HCT116 (cell line): ENCODE measurements at regions not wholly inside any gene's neighbourhood (a gene's known extent, or its start where the extent isn't known, plus 50 kb on each side); places are given as distances from the start of the nearest gene placed in this dataset.

ENCODE experiments used
- ATAC-seq: fragments of 200-7000 bp; cut with Tn5 transposase; 2 replicates; pipeline ENCODE4 v1.9.1; 2020; ENCODE audit warnings: mild to moderate bottlenecking, moderate library complexity
- BruUV-seq: library from RNA; stranded (reverse); fragments of 400-500 nt; replicated peaks from 2 replicates; lab custom pipeline; 2021; lab: Mats Ljungman, UMichigan
- CTCF ChIA-PET: fragments of 300-600 bp; sonication (Branson Sonifier 250); formaldehyde crosslinking; loops from one replicate; lab custom pipeline; 2021; ENCODE audit warnings: antibody characterized with exemption; lab: Charles Lee
- POLR2A ChIA-PET: fragments of 300-600, 350-600 bp; sonication (Branson Sonifier 250); formaldehyde crosslinking; loops from one replicate; lab custom pipeline; 2021; ENCODE audit warnings: antibody characterized with exemption; lab: Charles Lee
- RAD21 ChIA-PET, 2 experiments: fragments of 300-600 bp; sonication (Branson Sonifier 250); formaldehyde crosslinking; loops; one replicate each; lab custom pipeline; 2023; ENCODE audit warnings: low total read pairs in 2 of 2; ENCODE audit not compliant: uncharacterized antibody in 2 of 2, unreplicated experiment in 2 of 2, low non-redundant PET in 1 of 2; lab: Charles Lee
- DNase-seq: peaks from one replicate; pipeline ENCODE4 v3.0.0-alpha.2; 2010; ENCODE audit warnings: low read depth, low spot score
- H2AFZ ChIP-seq: fragments of 200-600 bp; shearing (Covaris generic), sonication (generic); 2 replicates; pipeline ENCODE4 v1.6.1; 2017; ENCODE audit warnings: low read depth, mixed run types, mixed read lengths, antibody characterized with exemption, low read length; ENCODE audit not compliant: poor library complexity, severe bottlenecking
- H3K27ac ChIP-seq: 2 replicates; pipeline ENCODE4 v1.5.1; 2012; ENCODE audit warnings: low read depth, low read length
- H3K27me3 ChIP-seq: fragments of 200-600 bp; sonication (generic); 2 replicates; pipeline ENCODE4 v1.6.1; 2016; ENCODE audit warnings: mixed run types, low read length, mixed read lengths; ENCODE audit not compliant: insufficient read depth
- H3K36me3 ChIP-seq, 2 experiments: fragments of 200-500 bp in 1 of 2; fragments of 200-600 bp in 1 of 2; sonication (Bioruptor generic) in 1 of 2; sonication (generic) in 1 of 2; 2 replicates each; pipeline versions ENCODE4 v1.5.1 to v1.6.1; 2014 to 2016; ENCODE audit warnings: low read length in 2 of 2, inconsistent platforms in 1 of 2, mixed read lengths in 1 of 2, mixed run types in 1 of 2; ENCODE audit not compliant: insufficient read depth in 2 of 2, control insufficient read depth in 1 of 2
- H3K4me1 ChIP-seq, 2 experiments: fragments of 200-600 bp in 1 of 2; sonication (generic) in 1 of 2; 2 replicates each; pipeline versions ENCODE4 v1.5.1 to v1.6.1; 2012 to 2017; ENCODE audit warnings: low read length in 2 of 2, inconsistent platforms in 1 of 2, mild to moderate bottlenecking in 1 of 2, mixed read lengths in 1 of 2, mixed run types in 1 of 2, moderate library complexity in 1 of 2; ENCODE audit not compliant: insufficient read depth in 2 of 2, control insufficient read depth in 1 of 2
- H3K4me2 ChIP-seq: fragments of 200-600 bp; sonication (generic); 2 replicates; pipeline ENCODE4 v1.6.1; 2017; ENCODE audit warnings: mixed run types, low read length, mixed read lengths
- H3K4me3 ChIP-seq, 2 experiments: fragments of 200-600 bp in 1 of 2; sonication (generic) in 1 of 2; replicated peaks in 1 of 2; 2 replicates each; pipeline ENCODE4 v1.5.1; 2011 to 2016; ENCODE audit warnings: low read length in 2 of 2, control low read depth in 1 of 2, low read depth in 1 of 2, mild to moderate bottlenecking in 1 of 2, mixed read lengths in 1 of 2, mixed run types in 1 of 2
- H3K79me2 ChIP-seq: fragments of 200-600 bp; sonication (generic); 2 replicates; pipeline ENCODE4 v1.6.1; 2017; ENCODE audit warnings: mild to moderate bottlenecking, mixed run types, low read length, moderate library complexity, mixed read lengths; ENCODE audit not compliant: insufficient read depth
- H3K9ac ChIP-seq: fragments of 200-600 bp; sonication (generic); 2 replicates; pipeline ENCODE4 v1.6.1; 2016; ENCODE audit warnings: low read length, mixed read lengths
- H3K9me2 ChIP-seq: fragments of 200-600 bp; sonication (generic), shearing (Covaris generic); 2 replicates; pipeline ENCODE4 v1.6.1; 2017; ENCODE audit warnings: mixed run types, mild to moderate bottlenecking, moderate library complexity; ENCODE audit not compliant: insufficient read depth
- H3K9me3 ChIP-seq, 2 experiments: fragments of 200-500 bp in 1 of 2; fragments of 200-600 bp in 1 of 2; sonication (Bioruptor generic) in 1 of 2; sonication (generic) in 1 of 2; 2 replicates each; pipeline ENCODE4 v1.6.1; 2014 to 2017; ENCODE audit warnings: low read length in 2 of 2, mixed read lengths in 2 of 2, inconsistent platforms in 1 of 2, low read depth in 1 of 2, mild to moderate bottlenecking in 1 of 2, mixed run types in 1 of 2, moderate library complexity in 1 of 2; ENCODE audit not compliant: control insufficient read depth in 1 of 2, insufficient read depth in 1 of 2
- H4K20me1 ChIP-seq: fragments of 200-600 bp; sonication (generic), shearing (Covaris generic); 2 replicates; pipeline ENCODE4 v1.6.1; 2017; ENCODE audit warnings: mixed run types, mild to moderate bottlenecking, moderate library complexity; ENCODE audit not compliant: insufficient read depth
- ATF3 ChIP-seq: IDR thresholded peaks from 2 replicates; pipeline ENCODE4 v1.6.1; 2012
- CEBPB ChIP-seq: IDR thresholded peaks from 2 replicates; pipeline ENCODE4 v1.6.1; 2012; ENCODE audit warnings: low read depth
- EGR1 ChIP-seq: IDR thresholded peaks from 2 replicates; pipeline ENCODE4 v1.6.1; 2012; ENCODE audit warnings: low read depth
- ELF1 ChIP-seq: IDR thresholded peaks from 2 replicates; pipeline ENCODE4 v1.6.1; 2012; ENCODE audit warnings: low read depth, borderline replicate concordance
- EZH2 ChIP-seq: fragments of 200-600 bp; sonication (generic); IDR thresholded peaks from 2 replicates; pipeline ENCODE4 v1.6.1; 2017; ENCODE audit warnings: antibody characterized with exemption, mixed run types
- FOSL1 ChIP-seq: IDR thresholded peaks from 2 replicates; pipeline ENCODE4 v1.6.1; 2012; ENCODE audit warnings: low read depth
- JUND ChIP-seq: IDR thresholded peaks from 2 replicates; pipeline ENCODE4 v1.6.1; 2012
- POLR2A ChIP-seq: IDR thresholded peaks from 2 replicates; pipeline ENCODE4 v1.7.0; 2011; ENCODE audit warnings: borderline replicate concordance; ENCODE audit not compliant: insufficient read depth, insufficient read length; ENCODE audit errors: extremely low read depth
- POLR2AphosphoS5 ChIP-seq: IDR thresholded peaks from 2 replicates; pipeline ENCODE4 v1.6.1; 2011; ENCODE audit warnings: mild to moderate bottlenecking, low read depth, low read length, moderate library complexity
- SRF ChIP-seq: IDR thresholded peaks from 2 replicates; pipeline ENCODE4 v1.6.1; 2012; ENCODE audit warnings: low read depth
- ZBTB33 ChIP-seq: IDR thresholded peaks from 2 replicates; pipeline ENCODE4 v1.6.1; 2011; ENCODE audit warnings: mild to moderate bottlenecking, low read length, moderate library complexity; ENCODE audit not compliant: insufficient replicate concordance; ENCODE audit errors: extremely low read depth
- ZFX ChIP-seq: fragments of 450-650 bp; IDR thresholded peaks from 2 replicates; pipeline ENCODE4 v1.6.1; 2017
- intact Hi-C: fragments of 100-400 bp; cut with micrococcal nuclease; formaldehyde crosslinking; loops from 2 replicates; pipeline ENCODE4 v1.10.0; 2022
- TF ChIP-seq, protein P1 (sequence below): IDR thresholded peaks from 2 replicates; pipeline ENCODE4 v1.6.1; 2012; ENCODE audit warnings: low read depth
- TF ChIP-seq, protein P2 (sequence below): IDR thresholded peaks from 2 replicates; pipeline ENCODE4 v1.6.1; 2012

GRCh38 chr14:61934385-61934784 lies 172.2 kb downstream of the SNAPC1 start:
- no peak for ATAC-seq

DNA sequence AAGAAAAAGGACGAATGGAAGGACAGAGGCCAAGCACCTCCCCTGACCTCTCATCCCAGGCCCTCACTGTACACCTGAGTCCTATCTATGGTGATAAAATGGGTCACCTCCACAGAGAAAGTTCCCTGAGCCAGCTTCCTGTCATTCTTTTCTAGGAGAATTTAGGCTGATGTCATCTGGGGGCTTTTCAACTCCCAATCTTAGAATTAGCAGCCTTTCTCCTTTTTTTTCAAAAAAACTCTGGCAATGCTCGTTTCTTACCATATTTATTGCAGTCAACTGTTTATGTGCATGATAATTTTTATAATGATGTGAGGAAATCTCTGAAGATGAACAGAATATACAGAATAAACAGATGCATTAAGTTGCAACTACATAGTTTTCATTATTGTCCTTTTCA lies 177.6 kb downstream of the SNAPC1 start:
- BruUV-seq = no TSS peak
- ATAC-seq = no peak
- TF ChIP-seq, protein P1, sequence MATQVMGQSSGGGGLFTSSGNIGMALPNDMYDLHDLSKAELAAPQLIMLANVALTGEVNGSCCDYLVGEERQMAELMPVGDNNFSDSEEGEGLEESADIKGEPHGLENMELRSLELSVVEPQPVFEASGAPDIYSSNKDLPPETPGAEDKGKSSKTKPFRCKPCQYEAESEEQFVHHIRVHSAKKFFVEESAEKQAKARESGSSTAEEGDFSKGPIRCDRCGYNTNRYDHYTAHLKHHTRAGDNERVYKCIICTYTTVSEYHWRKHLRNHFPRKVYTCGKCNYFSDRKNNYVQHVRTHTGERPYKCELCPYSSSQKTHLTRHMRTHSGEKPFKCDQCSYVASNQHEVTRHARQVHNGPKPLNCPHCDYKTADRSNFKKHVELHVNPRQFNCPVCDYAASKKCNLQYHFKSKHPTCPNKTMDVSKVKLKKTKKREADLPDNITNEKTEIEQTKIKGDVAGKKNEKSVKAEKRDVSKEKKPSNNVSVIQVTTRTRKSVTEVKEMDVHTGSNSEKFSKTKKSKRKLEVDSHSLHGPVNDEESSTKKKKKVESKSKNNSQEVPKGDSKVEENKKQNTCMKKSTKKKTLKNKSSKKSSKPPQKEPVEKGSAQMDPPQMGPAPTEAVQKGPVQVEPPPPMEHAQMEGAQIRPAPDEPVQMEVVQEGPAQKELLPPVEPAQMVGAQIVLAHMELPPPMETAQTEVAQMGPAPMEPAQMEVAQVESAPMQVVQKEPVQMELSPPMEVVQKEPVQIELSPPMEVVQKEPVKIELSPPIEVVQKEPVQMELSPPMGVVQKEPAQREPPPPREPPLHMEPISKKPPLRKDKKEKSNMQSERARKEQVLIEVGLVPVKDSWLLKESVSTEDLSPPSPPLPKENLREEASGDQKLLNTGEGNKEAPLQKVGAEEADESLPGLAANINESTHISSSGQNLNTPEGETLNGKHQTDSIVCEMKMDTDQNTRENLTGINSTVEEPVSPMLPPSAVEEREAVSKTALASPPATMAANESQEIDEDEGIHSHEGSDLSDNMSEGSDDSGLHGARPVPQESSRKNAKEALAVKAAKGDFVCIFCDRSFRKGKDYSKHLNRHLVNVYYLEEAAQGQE = no peak
- TF ChIP-seq EGR1 = no peak
- no peak for TF ChIP-seq EZH2
- TF ChIP-seq JUND = no peak
- TF ChIP-seq SRF = no peak
- no peak for TF ChIP-seq CEBPB
- TF ChIP-seq FOSL1 = no peak
- TF ChIP-seq POLR2AphosphoS5 = no peak
- no peak for TF ChIP-seq ZFX
- no peak for TF ChIP-seq POLR2A
- no peak for TF ChIP-seq ATF3
- no peak for TF ChIP-seq ZBTB33
- TF ChIP-seq, protein P2, sequence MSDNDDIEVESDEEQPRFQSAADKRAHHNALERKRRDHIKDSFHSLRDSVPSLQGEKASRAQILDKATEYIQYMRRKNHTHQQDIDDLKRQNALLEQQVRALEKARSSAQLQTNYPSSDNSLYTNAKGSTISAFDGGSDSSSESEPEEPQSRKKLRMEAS = no peak
- TF ChIP-seq ELF1 = no peak

More at GRCh38 chr14:61934385-61934784, 172.2 kb downstream of the SNAPC1 start:
- Histone ChIP-seq H3K9me3 (no peaks in the 10 kb centered on the region), H3K27me3 (peaks cover 76% of the 10 kb centered on the region), H3K4me1 (no peaks in the 10 kb centered on the region), H3K9ac (no peak overlapping the region), H3K4me3 (no peak overlapping the region), H3K27ac (no peak overlapping the region), H3K9me2 (no peaks in the 10 kb centered on the region), H3K79me2 (no peaks in the 10 kb centered on the region), H4K20me1 (no peaks in the 10 kb centered on the region), H2AFZ (no peak overlapping the region), H3K4me2 (no peak overlapping the region), H3K36me3 (no peaks in the 10 kb centered on the region)
- ChIA-PET POLR2A (no interaction called here), CTCF (no interaction called here), RAD21 (no interaction called here)
- no peak for TF ChIP-seq CEBPB
- no peak for TF ChIP-seq POLR2AphosphoS5
- TF ChIP-seq SRF = no peak
- no TSS peak for BruUV-seq
- no peak for DNase-seq
- intact Hi-C loops = no loop called here

More for the DNA sequence above, 177.6 kb downstream of the SNAPC1 start:
- Histone ChIP-seq H3K36me3 (no peaks in the 10 kb centered on the region), H4K20me1 (no peaks in the 10 kb centered on the region), H3K9me3 (no peaks in the 10 kb centered on the region), H2AFZ (no peak overlapping the region), H3K27me3 (peaks cover 69% of the 10 kb centered on the region), H3K9me2 (no peaks in the 10 kb centered on the region), H3K9ac (no peak overlapping the region), H3K4me2 (no peak overlapping the region), H3K79me2 (no peaks in the 10 kb centered on the region), H3K4me1 (no peaks in the 10 kb centered on the region), H3K27ac (no peak overlapping the region), H3K4me3 (no peak overlapping the region)
- intact Hi-C loops = no loop called here
- ChIA-PET POLR2A (no interaction called here), CTCF (no interaction called here), RAD21 (no interaction called here)
- no peak for DNase-seq
